ENCODE measurements at regions not wholly inside any gene's neighbourhood (a gene's known extent, or its start where the extent isn't known, plus 50 kb on each side); places are given as distances from the start of the nearest gene placed in this dataset.

DNA sequence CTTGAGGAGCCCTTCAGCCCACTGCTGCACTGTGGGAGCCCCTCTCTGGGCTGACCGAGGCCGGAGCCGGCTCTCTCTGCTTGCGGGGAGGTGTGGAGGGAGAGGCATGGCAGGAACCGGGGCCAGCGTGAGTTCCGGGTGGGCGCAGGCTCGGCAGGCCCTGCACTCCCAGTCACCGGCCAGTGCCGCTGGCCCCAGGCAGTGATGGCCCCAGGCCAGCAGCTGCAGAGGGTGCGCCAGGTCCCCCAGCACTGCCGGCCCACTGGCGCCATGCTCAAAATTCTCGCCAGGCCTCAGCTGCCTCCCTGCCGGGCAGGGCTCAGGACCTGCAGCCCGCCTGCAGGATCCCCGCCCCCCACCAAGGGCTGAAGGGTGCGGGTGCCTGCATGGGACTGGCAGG lies 128.4 kb upstream of the STARD3NL start:
- Histone ChIP-seq H3K4me3 (ENCODE audit: low read length) (no peak overlapping the region), H3K36me3 (ENCODE audit: insufficient read depth, low read length) (no peaks in the 10 kb centered on the region), H3K27me3 (ENCODE audit: control insufficient read depth in 1 of 2, insufficient read depth in 2 of 2, low read length in 2 of 2) (peaks cover 0 to 5% of the 10 kb centered on the region in 2 experiments), H3K9me3 (ENCODE audit: control insufficient read depth in 1 of 2, insufficient read depth in 1 of 2, low read length in 2 of 2) (peaks cover 0 to 18% of the 10 kb centered on the region in 2 experiments), H3K27ac (ENCODE audit: low read depth in 1 of 2, low read length in 2 of 2) (no peak overlapping the region), H3K4me1 (ENCODE audit: insufficient read depth, low read length) (no peaks in the 10 kb centered on the region)
- intact Hi-C loops (cut with DNase I, micrococcal nuclease), result no loop called here
- TF ChIP-seq, protein P1, sequence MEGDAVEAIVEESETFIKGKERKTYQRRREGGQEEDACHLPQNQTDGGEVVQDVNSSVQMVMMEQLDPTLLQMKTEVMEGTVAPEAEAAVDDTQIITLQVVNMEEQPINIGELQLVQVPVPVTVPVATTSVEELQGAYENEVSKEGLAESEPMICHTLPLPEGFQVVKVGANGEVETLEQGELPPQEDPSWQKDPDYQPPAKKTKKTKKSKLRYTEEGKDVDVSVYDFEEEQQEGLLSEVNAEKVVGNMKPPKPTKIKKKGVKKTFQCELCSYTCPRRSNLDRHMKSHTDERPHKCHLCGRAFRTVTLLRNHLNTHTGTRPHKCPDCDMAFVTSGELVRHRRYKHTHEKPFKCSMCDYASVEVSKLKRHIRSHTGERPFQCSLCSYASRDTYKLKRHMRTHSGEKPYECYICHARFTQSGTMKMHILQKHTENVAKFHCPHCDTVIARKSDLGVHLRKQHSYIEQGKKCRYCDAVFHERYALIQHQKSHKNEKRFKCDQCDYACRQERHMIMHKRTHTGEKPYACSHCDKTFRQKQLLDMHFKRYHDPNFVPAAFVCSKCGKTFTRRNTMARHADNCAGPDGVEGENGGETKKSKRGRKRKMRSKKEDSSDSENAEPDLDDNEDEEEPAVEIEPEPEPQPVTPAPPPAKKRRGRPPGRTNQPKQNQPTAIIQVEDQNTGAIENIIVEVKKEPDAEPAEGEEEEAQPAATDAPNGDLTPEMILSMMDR (IDR thresholded peaks at IDR 0.05), result no peak
- Mint-ChIP-seq H3K36me3 (ENCODE audit: low read depth) (no peaks in the 10 kb centered on the region), H3K9me3 (peaks cover 8% of the 10 kb centered on the region), H3K4me1 (ENCODE audit: low read depth) (no peaks in the 10 kb centered on the region), H3K4me3 (no peak overlapping the region), H3K27me3 (peaks cover 18% of the 10 kb centered on the region), H3K27ac (no peak overlapping the region)
- DNase-seq (no peak), ATAC-seq (ENCODE audit: poor library complexity) (no peak)
- ChIA-PET POLR2A (no interaction called here), CTCF (no interaction called here)

GRCh38 chr7:38051311-38051710 lies 126.7 kb upstream of the STARD3NL start:
- Histone ChIP-seq H3K4me1 (ENCODE audit: insufficient read depth, low read length) (no peaks in the 10 kb centered on the region), H3K27me3 (ENCODE audit: control insufficient read depth in 1 of 2, insufficient read depth in 2 of 2, low read length in 2 of 2) (peaks cover 0 to 5% of the 10 kb centered on the region in 2 experiments), H3K9me3 (ENCODE audit: control insufficient read depth in 1 of 2, insufficient read depth in 1 of 2, low read length in 2 of 2) (peaks cover 0 to 18% of the 10 kb centered on the region in 2 experiments), H3K4me3 (ENCODE audit: low read length) (no peak overlapping the region), H3K36me3 (ENCODE audit: insufficient read depth, low read length) (no peaks in the 10 kb centered on the region), H3K27ac (ENCODE audit: low read depth in 1 of 2, low read length in 2 of 2) (no peak overlapping the region)
- ATAC-seq (ENCODE audit: poor library complexity) (no peak), DNase-seq (no peak)
- TF ChIP-seq, protein P1 (IDR thresholded peaks at IDR 0.05), result no peak
- peaks cover 18% of the 10 kb centered on the region for H3K27me3 Mint-ChIP-seq
- H3K27ac Mint-ChIP-seq, result no peak overlapping the region
- intact Hi-C loops (cut with DNase I, micrococcal nuclease), result no loop called here
- H3K4me3 Mint-ChIP-seq, result no peak overlapping the region
- H3K4me1 Mint-ChIP-seq (ENCODE audit: low read depth), result no peaks in the 10 kb centered on the region
- H3K9me3 Mint-ChIP-seq, result peaks cover 8% of the 10 kb centered on the region
- no peaks in the 10 kb centered on the region for H3K36me3 Mint-ChIP-seq (ENCODE audit: low read depth)
- CTCF ChIA-PET, result no interaction called here
- POLR2A ChIA-PET, result no interaction called here

DNA sequence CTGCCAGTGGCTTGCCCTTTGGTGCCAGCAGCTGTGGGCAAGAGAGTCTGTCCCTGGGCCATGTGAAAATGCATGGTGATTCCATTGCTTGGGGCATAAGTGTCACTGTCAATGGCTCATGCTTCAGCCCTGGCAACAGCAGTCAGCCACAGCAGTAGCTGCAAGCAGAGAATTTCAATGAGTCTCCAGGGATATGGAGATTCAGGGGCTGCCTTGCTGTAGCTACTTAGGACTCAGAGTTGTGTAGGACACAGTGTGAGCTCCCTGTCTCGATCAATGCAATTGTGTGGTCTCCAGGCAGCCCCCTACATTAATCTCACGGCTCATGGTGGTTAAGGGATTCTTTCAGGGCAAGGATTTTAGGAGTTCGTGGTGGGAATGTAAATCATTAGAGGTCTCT lies 126.3 kb upstream of the STARD3NL start:
- peaks cover 18% of the 10 kb centered on the region for H3K27me3 Mint-ChIP-seq
- TF ChIP-seq, protein P1 (IDR thresholded peaks at IDR 0.05), result no peak
- ChIA-PET CTCF (no interaction called here), POLR2A (no interaction called here)
- H3K27ac ChIP-seq (ENCODE audit: low read depth in 1 of 2, low read length in 2 of 2), result no peak overlapping the region
- H3K4me1 Mint-ChIP-seq (ENCODE audit: low read depth), result no peaks in the 10 kb centered on the region
- H3K36me3 Mint-ChIP-seq (ENCODE audit: low read depth), result no peaks in the 10 kb centered on the region
- no peaks in the 10 kb centered on the region for H3K36me3 ChIP-seq (ENCODE audit: insufficient read depth, low read length)
- peaks cover 8% of the 10 kb centered on the region for H3K9me3 Mint-ChIP-seq
- H3K9me3 ChIP-seq (ENCODE audit: control insufficient read depth in 1 of 2, insufficient read depth in 1 of 2, low read length in 2 of 2), result peaks cover 0 to 18% of the 10 kb centered on the region in 2 experiments
- intact Hi-C loops (cut with DNase I, micrococcal nuclease), result no loop called here
- no peak for ATAC-seq (ENCODE audit: poor library complexity)
- H3K27ac Mint-ChIP-seq, result no peak overlapping the region
- no peak for DNase-seq
- H3K27me3 ChIP-seq (ENCODE audit: control insufficient read depth in 1 of 2, insufficient read depth in 2 of 2, low read length in 2 of 2), result peaks cover 0 to 5% of the 10 kb centered on the region in 2 experiments
- H3K4me1 ChIP-seq (ENCODE audit: insufficient read depth, low read length), result no peaks in the 10 kb centered on the region
- no peak overlapping the region for H3K4me3 ChIP-seq (ENCODE audit: low read length)
- H3K4me3 Mint-ChIP-seq, result no peak overlapping the region

All from CD4-positive, alpha-beta T cell (primary cell).